Adrenal gland (tissue), 9 donors: ENCODE measurements at regions not wholly inside any gene's neighbourhood (a gene's known extent, or its start where the extent isn't known, plus 50 kb on each side); places are given as distances from the start of the nearest gene placed in this dataset.

Source experiments
- DNase-seq, 7 donors: peaks; one replicate each; pipeline ENCODE4 v3.0.0-alpha.2; 2019 to 2020
- H3K27ac ChIP-seq, 5 donors: fragments of 200-600 bp; sonication (generic) in 4 of 5; 1 replicate in 3 of 5; 2 replicates in 2 of 5; pipeline versions ENCODE4 v1.5.1 to v1.8.0; 2016 to 2020; ENCODE audit warnings: mild to moderate bottlenecking in 1 of 5
- H3K27me3 ChIP-seq: fragments of 200-600 bp; 2 replicates; pipeline ENCODE4 v1.8.0; 2021
- H3K36me3 ChIP-seq, 2 donors: fragments of 200-600 bp; replicated peaks in 1 of 2; 1 replicate in 1 of 2; 2 replicates in 1 of 2; pipeline versions ENCODE4 v1.5.1 to v1.8.0; 2018 to 2022
- H3K4me1 ChIP-seq, 2 donors: fragments of 200-600 bp; replicated peaks in 1 of 2; 1 replicate in 1 of 2; 2 replicates in 1 of 2; pipeline versions ENCODE4 v1.5.1 to v1.8.0; 2018 to 2021
- H3K4me3 ChIP-seq, 4 donors: fragments of 200-600 bp; sonication (generic) in 3 of 4; one replicate each; pipeline ENCODE4 v1.5.1; 2016 to 2018
- H3K9me3 ChIP-seq, 3 donors: fragments of 200-600 bp; sonication (generic) in 1 of 3; replicated peaks in 1 of 3; 1 replicate in 2 of 3; 2 replicates in 1 of 3; pipeline versions ENCODE4 v1.5.1 to v1.8.0; 2016 to 2021
- POLR2A ChIP-seq, 2 donors: fragments of 450-650 bp; IDR thresholded peaks; one replicate each; pipeline ENCODE4 v1.6.1; 2017; ENCODE audit warnings: antibody characterized with exemption in 2 of 2, mild to moderate bottlenecking in 2 of 2, moderate library complexity in 1 of 2
- WGBS, 4 donors: extraction: QIAGEN DNeasy Blood & Tissue Kit in 2 of 4; methylation state at CpG; one replicate each; pipeline versions ENCODE4 v1.1.5 to v1.1.7; 2013 to 2017; 5-methylcytosine and 5-hydroxymethylcytosine counted together
- intact Hi-C, 2 donors: fragments of 100-400 bp; cut with DNase I; formaldehyde crosslinking; loops; one replicate each; pipeline versions ENCODE4 v1.14.1 to v1.15.0; 2022 to 2023
- TF ChIP-seq, protein P1 (sequence below), 6 experiments: fragments of 450-650 bp in 4 of 6; fragments of 200-600 bp in 2 of 6; sonication (generic) in 1 of 6; IDR thresholded peaks; 1 replicate in 5 of 6; 2 replicates in 1 of 6; pipeline versions ENCODE4 v1.5.1 to v1.8.0; 2016 to 2021; ENCODE audit warnings: antibody characterized with exemption in 6 of 6, mild to moderate bottlenecking in 2 of 6, moderate library complexity in 1 of 6
- donor health status: healthy with polysubstance abuse.
- donor health status: Bipolar disorder and iron deficiency.
- donor health status: DM: yes; HTN: yes; CAD: no.
- donor health status: DM: no; HTN: no; CAD: no.
- donor health status: DM: no; HTN: no; CAD: no.

- WGBS, 4 donors: 75 to 93% (median 88%) methylated on average over 1 to 7 of the region's 7 CpGs
- no peak overlapping the region for H3K27ac ChIP-seq
Measured at GRCh38 chr6:122248001-122248669, 151.3 kb upstream of the HSF2 start.

DNA sequence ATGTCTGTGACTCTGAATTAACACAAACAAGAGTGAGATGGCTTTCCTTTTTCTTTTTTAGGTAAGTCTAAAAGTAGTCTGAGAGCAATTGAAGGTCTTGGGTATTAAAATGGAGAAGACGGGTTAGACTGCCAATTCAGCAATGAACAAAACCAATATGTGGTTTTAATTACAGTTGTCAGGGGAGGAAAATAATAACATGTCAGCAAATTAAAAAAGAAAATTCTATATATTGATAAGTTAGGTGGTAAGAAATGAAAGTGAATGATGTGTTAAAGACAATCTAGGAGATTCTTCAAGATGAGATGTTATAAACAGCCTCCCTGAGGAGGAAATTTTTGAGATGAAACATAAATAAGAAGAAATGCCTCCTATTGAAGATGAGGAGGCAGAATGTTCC lies 150.6 kb upstream of the HSF2 start:
- peaks cover 0 to 3% (median 0%) of the 10 kb centered on the region in 3 donors for H3K9me3 ChIP-seq
- TF ChIP-seq POLR2A (IDR thresholded peaks at IDR 0.05): no peak
- TF ChIP-seq, protein P1, sequence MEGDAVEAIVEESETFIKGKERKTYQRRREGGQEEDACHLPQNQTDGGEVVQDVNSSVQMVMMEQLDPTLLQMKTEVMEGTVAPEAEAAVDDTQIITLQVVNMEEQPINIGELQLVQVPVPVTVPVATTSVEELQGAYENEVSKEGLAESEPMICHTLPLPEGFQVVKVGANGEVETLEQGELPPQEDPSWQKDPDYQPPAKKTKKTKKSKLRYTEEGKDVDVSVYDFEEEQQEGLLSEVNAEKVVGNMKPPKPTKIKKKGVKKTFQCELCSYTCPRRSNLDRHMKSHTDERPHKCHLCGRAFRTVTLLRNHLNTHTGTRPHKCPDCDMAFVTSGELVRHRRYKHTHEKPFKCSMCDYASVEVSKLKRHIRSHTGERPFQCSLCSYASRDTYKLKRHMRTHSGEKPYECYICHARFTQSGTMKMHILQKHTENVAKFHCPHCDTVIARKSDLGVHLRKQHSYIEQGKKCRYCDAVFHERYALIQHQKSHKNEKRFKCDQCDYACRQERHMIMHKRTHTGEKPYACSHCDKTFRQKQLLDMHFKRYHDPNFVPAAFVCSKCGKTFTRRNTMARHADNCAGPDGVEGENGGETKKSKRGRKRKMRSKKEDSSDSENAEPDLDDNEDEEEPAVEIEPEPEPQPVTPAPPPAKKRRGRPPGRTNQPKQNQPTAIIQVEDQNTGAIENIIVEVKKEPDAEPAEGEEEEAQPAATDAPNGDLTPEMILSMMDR (IDR thresholded peaks at IDR 0.05): no peak
- H3K27ac ChIP-seq: no peak overlapping the region
- no peaks in the 10 kb centered on the region for H3K36me3 ChIP-seq
- no peak overlapping the region for H3K4me3 ChIP-seq
- intact Hi-C loops: no loop called here
- H3K27me3 ChIP-seq: no peaks in the 10 kb centered on the region
- WGBS, 4 donors: 41 to 53% (median 43%) methylated on average over 1 of the region's 1 CpG
- no peak for DNase-seq
- H3K4me1 ChIP-seq: no peaks in the 10 kb centered on the region

More at GRCh38 chr6:122248001-122248669, 151.3 kb upstream of the HSF2 start:
- Histone ChIP-seq H3K27me3 (no peaks in the 10 kb centered on the region), H3K9me3 (peaks cover 0 to 9% (median 0%) of the 10 kb centered on the region in 3 donors), H3K4me1 (no peaks in the 10 kb centered on the region), H3K36me3 (no peaks in the 10 kb centered on the region), H3K4me3 (no peak overlapping the region)
- TF ChIP-seq POLR2A (IDR thresholded peaks at IDR 0.05): no peak
- TF ChIP-seq, protein P1 (IDR thresholded peaks at IDR 0.05): no peak
- no peak for DNase-seq
- intact Hi-C loops: no loop called here

DNA sequence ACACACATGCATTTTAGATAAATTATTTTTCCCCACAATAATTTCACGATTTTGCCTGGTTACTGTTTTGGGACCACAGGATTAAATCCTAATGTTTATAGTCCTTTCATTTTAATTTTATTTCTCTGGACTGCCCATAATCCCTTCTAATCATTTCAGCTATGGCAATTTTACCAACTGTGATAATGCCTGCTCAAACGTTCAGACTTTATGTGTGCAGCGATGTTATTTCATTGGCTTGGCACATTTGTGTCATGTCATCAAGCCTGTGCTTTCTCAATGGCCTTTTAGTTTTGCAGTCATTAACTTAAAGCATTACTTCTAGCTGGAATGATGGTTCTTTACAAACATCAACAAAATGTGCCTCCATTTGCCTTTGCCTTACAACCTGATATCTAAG lies 140.6 kb upstream of the HSF2 start:
- H3K36me3 ChIP-seq: no peaks in the 10 kb centered on the region
- no peak overlapping the region for H3K4me3 ChIP-seq
- no peaks in the 10 kb centered on the region for H3K9me3 ChIP-seq
- intact Hi-C loops: no loop called here
- H3K27me3 ChIP-seq: no peaks in the 10 kb centered on the region
- H3K4me1 ChIP-seq: no peaks in the 10 kb centered on the region
- 79 to 86% (median 83%) methylated on average over 3 of the region's 3 CpGs for WGBS, 4 donors
- TF ChIP-seq POLR2A (IDR thresholded peaks at IDR 0.05): no peak
- no peak for DNase-seq
- no peak overlapping the region for H3K27ac ChIP-seq

- Histone ChIP-seq H3K4me1 (no peaks in the 10 kb centered on the region), H3K27ac (no peak overlapping the region), H3K9me3 (no peaks in the 10 kb centered on the region), H3K4me3 (no peak overlapping the region), H3K27me3 (no peaks in the 10 kb centered on the region), H3K36me3 (no peaks in the 10 kb centered on the region)
- TF ChIP-seq, protein P1 (IDR thresholded peaks at IDR 0.05): no peak
- no peak for TF ChIP-seq POLR2A (IDR thresholded peaks at IDR 0.05)
- DNase-seq: no peak
- intact Hi-C loops: no loop called here
- 44 to 58% (median 51%) methylated on average over 2 of the region's 2 CpGs for WGBS, 4 donors
Measured at GRCh38 chr6:122264557-122264956, 134.9 kb upstream of the HSF2 start.

GRCh38 chr6:122265755-122266154 lies 133.7 kb upstream of the HSF2 start:
- DNase-seq: no peak
- WGBS, 4 donors: 62 to 82% (median 70%) methylated on average over 1 of the region's 1 CpG
- Histone ChIP-seq H3K27me3 (no peaks in the 10 kb centered on the region), H3K36me3 (no peaks in the 10 kb centered on the region), H3K4me3 (no peak overlapping the region), H3K4me1 (no peaks in the 10 kb centered on the region), H3K27ac (no peak overlapping the region), H3K9me3 (no peaks in the 10 kb centered on the region)
- TF ChIP-seq, protein P1 (IDR thresholded peaks at IDR 0.05): no peak
- TF ChIP-seq POLR2A (IDR thresholded peaks at IDR 0.05): no peak
- intact Hi-C loops: no loop called here
